ENCODE measurements at regions not wholly inside any gene's neighbourhood (a gene's known extent, or its start where the extent isn't known, plus 50 kb on each side); places are given as distances from the start of the nearest gene placed in this dataset.

- TF ChIP-seq, protein P1, sequence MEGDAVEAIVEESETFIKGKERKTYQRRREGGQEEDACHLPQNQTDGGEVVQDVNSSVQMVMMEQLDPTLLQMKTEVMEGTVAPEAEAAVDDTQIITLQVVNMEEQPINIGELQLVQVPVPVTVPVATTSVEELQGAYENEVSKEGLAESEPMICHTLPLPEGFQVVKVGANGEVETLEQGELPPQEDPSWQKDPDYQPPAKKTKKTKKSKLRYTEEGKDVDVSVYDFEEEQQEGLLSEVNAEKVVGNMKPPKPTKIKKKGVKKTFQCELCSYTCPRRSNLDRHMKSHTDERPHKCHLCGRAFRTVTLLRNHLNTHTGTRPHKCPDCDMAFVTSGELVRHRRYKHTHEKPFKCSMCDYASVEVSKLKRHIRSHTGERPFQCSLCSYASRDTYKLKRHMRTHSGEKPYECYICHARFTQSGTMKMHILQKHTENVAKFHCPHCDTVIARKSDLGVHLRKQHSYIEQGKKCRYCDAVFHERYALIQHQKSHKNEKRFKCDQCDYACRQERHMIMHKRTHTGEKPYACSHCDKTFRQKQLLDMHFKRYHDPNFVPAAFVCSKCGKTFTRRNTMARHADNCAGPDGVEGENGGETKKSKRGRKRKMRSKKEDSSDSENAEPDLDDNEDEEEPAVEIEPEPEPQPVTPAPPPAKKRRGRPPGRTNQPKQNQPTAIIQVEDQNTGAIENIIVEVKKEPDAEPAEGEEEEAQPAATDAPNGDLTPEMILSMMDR (conservative IDR thresholded peaks at IDR 0.05 in 1 of 2, IDR thresholded peaks at IDR 0.05 in 1 of 2; ENCODE audit: low read depth in 1 of 2, low read length in 2 of 2): peak in 1 of 2 donors; percentile 11
- TF ChIP-seq EZH2 (IDR thresholded peaks at IDR 0.05; ENCODE audit: low read length, missing control alignments): no peak
Measured at GRCh38 chr9:93826209-93826608, 128.9 kb downstream of the BARX1 start.
